Upper lobe of left lung (tissue), 6 donors: ENCODE measurements at regions not wholly inside any gene's neighbourhood (a gene's known extent, or its start where the extent isn't known, plus 50 kb on each side); places are given as distances from the start of the nearest gene placed in this dataset.
A peak's percentile ranks its signal among the peaks of the same experiment; 100 is the strongest.

Experiments used
- ATAC-seq, 2 donors: fragments of 200-7000 bp; cut with Tn5 transposase; one replicate each; pipeline ENCODE4 v1.9.1; 2022; ENCODE audit warnings: mild to moderate bottlenecking in 2 of 2, moderate library complexity in 2 of 2; ENCODE audit not compliant: low FRiP score in 2 of 2
- DNase-seq, 2 donors: peaks; one replicate each; pipeline ENCODE4 v3.0.0-alpha.2; 2019 to 2020
- H3K27ac ChIP-seq, 4 donors: fragments of 200-600 bp; sonication (generic); one replicate each; pipeline ENCODE4 v1.5.1; 2016 to 2019
- H3K27me3 ChIP-seq, 4 donors: fragments of 200-600 bp; sonication (generic); one replicate each; pipeline ENCODE4 v1.5.1; 2017 to 2019
- H3K36me3 ChIP-seq, 4 donors: fragments of 200-600 bp; sonication (generic); one replicate each; pipeline ENCODE4 v1.5.1; 2016 to 2019
- H3K4me1 ChIP-seq, 4 donors: fragments of 200-600 bp; sonication (generic); one replicate each; pipeline ENCODE4 v1.5.1; 2018 to 2019
- H3K4me3 ChIP-seq, 4 donors: fragments of 200-600 bp; sonication (generic); one replicate each; pipeline ENCODE4 v1.5.1; 2017 to 2019; ENCODE audit warnings: mild to moderate bottlenecking in 2 of 4, moderate library complexity in 1 of 4
- H3K9me3 ChIP-seq, 4 donors: fragments of 200-600 bp; sonication (generic); one replicate each; pipeline ENCODE4 v1.5.1; 2018 to 2019
- EP300 ChIP-seq, 4 donors: sonication (generic); formaldehyde crosslinking; IDR thresholded peaks; one replicate each; pipeline ENCODE4 v1.5.1; 2017; ENCODE audit warnings: antibody characterized with exemption in 4 of 4, control low read depth in 2 of 4
- POLR2A ChIP-seq, 4 donors: fragments of 450-650 bp; IDR thresholded peaks; one replicate each; pipeline ENCODE4 v1.5.1; 2016 to 2017; ENCODE audit warnings: antibody characterized with exemption in 4 of 4, mild to moderate bottlenecking in 2 of 4
- POLR2AphosphoS5 ChIP-seq, 2 donors: sonication (generic); formaldehyde crosslinking; IDR thresholded peaks; one replicate each; pipeline ENCODE4 v1.5.1; 2017; ENCODE audit warnings: antibody characterized with exemption in 2 of 2
- WGBS, 2 donors: methylation state at CpG; one replicate each; pipeline ENCODE4 v1.1.5; 2017 to 2018; 5-methylcytosine and 5-hydroxymethylcytosine counted together
- TF ChIP-seq, protein P1 (sequence below), 6 experiments: fragments of 450-650 bp in 4 of 6; fragments of 200-600 bp in 2 of 6; sonication (generic) in 2 of 6; IDR thresholded peaks; one replicate each; pipeline ENCODE4 v1.5.1; 2016 to 2019; ENCODE audit warnings: antibody characterized with exemption in 6 of 6
- donor health status: DM: no; HTN: no; CAD: no; lungs with moderate emphysema.
- donor health status: DM: no; HTN: yes; CAD: no; lungs with severe emphysema.

DNA sequence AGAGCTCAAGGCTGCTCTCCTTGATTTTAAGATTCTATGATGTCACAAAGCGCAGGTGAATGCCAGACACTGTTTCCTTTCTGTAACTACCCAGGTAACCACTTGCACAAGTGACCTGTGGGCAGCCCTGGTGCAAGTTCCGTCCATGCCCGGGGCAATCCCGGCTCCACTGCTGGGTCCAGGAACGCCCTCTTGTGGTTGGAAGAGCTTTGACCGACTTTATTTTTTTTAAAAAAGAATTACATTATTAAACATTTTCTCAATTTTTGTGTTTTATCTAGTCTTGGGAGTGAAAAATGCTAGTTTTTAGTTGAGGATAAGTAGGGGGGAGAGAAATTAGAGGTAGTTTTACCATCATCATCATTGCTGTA is 695.2 kb downstream of the QKI start:
- H3K27ac ChIP-seq: peak overlapping the region; percentile 13 to 67 (median 48)
- peaks cover 0 to 17% (median 16%) of the 10 kb centered on the region in 4 donors for H3K4me1 ChIP-seq
- no peaks in the 10 kb centered on the region for H3K9me3 ChIP-seq
- H3K27me3 ChIP-seq: no peaks in the 10 kb centered on the region
- no peaks in the 10 kb centered on the region for H3K36me3 ChIP-seq
- ATAC-seq (peak in 1 of 2 donors; percentile 51), DNase-seq (peak in 1 of 2 donors; percentile 33)
- no peak for TF ChIP-seq EP300 (IDR thresholded peaks at IDR 0.05)
- TF ChIP-seq, protein P1, sequence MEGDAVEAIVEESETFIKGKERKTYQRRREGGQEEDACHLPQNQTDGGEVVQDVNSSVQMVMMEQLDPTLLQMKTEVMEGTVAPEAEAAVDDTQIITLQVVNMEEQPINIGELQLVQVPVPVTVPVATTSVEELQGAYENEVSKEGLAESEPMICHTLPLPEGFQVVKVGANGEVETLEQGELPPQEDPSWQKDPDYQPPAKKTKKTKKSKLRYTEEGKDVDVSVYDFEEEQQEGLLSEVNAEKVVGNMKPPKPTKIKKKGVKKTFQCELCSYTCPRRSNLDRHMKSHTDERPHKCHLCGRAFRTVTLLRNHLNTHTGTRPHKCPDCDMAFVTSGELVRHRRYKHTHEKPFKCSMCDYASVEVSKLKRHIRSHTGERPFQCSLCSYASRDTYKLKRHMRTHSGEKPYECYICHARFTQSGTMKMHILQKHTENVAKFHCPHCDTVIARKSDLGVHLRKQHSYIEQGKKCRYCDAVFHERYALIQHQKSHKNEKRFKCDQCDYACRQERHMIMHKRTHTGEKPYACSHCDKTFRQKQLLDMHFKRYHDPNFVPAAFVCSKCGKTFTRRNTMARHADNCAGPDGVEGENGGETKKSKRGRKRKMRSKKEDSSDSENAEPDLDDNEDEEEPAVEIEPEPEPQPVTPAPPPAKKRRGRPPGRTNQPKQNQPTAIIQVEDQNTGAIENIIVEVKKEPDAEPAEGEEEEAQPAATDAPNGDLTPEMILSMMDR (IDR thresholded peaks at IDR 0.05): peak; percentile 16 to 41 (median 21)
- peak overlapping the region in 3 of 4 donors; percentile 8 to 18 (median 15) for H3K4me3 ChIP-seq
- WGBS, 2 donors: 35 to 37% methylated on average over 6 of the region's 6 CpGs

DNA sequence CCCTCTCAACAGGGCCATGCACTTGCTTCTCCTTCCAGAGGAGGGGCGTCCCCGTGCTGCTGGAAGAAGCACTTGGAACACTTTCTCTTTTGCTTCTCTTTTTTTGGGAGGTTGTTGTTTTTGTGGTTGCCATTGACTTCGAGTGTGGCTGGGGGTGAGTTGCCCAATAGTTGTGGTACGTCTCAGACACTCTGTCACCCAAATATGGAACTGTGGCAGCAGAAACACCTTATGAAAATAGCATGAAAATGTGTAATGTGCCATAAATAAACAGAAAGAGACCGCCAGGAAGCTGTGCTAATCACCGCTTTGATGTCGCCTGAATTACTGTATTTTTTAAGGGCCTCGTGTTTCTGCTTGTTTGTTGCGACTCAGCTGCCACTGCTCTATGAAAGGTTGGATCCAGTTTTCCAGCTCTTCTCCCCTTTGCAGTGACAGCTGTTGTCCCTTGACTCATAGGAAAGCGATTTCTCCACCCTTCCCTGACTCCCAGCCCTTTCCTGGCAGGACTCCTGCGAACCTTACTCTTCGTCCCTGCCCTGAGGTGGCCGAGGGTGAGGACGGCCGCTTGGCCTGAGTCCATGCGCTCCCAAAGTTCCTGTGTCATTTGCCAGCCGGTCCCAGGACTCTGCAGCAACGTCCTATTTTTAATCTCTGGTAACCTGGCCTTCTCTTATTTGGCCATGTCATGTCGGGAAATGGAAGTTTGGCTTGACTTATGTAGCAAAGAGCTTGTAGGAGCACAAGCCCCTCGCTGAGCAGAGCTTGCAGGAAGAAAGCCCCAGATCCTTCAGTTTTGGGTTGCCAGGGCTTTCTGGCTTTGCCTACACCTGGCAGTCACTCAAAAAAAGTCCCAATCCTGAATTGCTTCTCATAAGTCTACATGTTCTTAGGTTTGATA is 694.6 kb downstream of the QKI start:
- TF ChIP-seq POLR2AphosphoS5 (IDR thresholded peaks at IDR 0.05) (peak; percentile 17 to 60), POLR2A (IDR thresholded peaks at IDR 0.05) (no peak), EP300 (IDR thresholded peaks at IDR 0.05) (peak in 2 of 4 donors; percentile 58 to 89)
- peak overlapping the region; percentile 17 to 67 (median 48) for H3K27ac ChIP-seq

DNA sequence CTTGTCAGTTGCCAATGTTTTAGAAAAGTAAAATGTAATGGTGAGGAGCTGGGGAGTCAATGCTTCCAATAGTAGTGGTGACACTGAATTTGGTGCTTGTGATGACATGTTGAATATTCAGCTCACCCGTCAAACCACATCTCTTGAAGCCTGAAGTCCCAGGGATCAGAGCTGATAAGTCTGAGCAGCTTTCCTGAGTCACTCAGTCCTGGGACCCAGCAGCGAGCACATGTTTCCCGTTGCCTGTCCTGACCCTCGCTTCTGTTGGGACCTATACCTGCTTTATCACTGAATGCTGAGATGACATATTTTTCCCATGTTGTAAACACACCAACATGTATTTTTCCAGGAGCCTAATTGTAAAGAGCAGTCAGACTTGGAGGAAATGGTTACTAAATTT is 693.6 kb downstream of the QKI start:
- DNase-seq: no peak
- no peaks in the 10 kb centered on the region for H3K9me3 ChIP-seq
- no peak overlapping the region for H3K4me3 ChIP-seq
- H3K27me3 ChIP-seq: no peaks in the 10 kb centered on the region
- H3K27ac ChIP-seq: peak overlapping the region in 1 of 4 donors; percentile 67
- peaks cover 0 to 17% (median 16%) of the 10 kb centered on the region in 4 donors for H3K4me1 ChIP-seq
- no peak for ATAC-seq
- no peaks in the 10 kb centered on the region for H3K36me3 ChIP-seq
- TF ChIP-seq, protein P1 (IDR thresholded peaks at IDR 0.05): no peak
- no peak for TF ChIP-seq POLR2A (IDR thresholded peaks at IDR 0.05)
- no peak for TF ChIP-seq EP300 (IDR thresholded peaks at IDR 0.05)
- TF ChIP-seq POLR2AphosphoS5 (IDR thresholded peaks at IDR 0.05): no peak
- WGBS, 2 donors: 57 to 85% methylated on average over 4 of the region's 4 CpGs

More for the DNA sequence above, 694.6 kb downstream of the QKI start:
- Histone ChIP-seq H3K4me1 (peaks cover 0 to 17% (median 16%) of the 10 kb centered on the region in 4 donors), H3K4me3 (peak overlapping the region in 3 of 4 donors; percentile 8 to 18 (median 15)), H3K36me3 (no peaks in the 10 kb centered on the region), H3K9me3 (no peaks in the 10 kb centered on the region), H3K27me3 (no peaks in the 10 kb centered on the region)
- DNase-seq (peak; percentile 33 to 49), ATAC-seq (peak; percentile 13 to 78)
- WGBS, 2 donors: 36 to 38% methylated on average over 19 to 20 of the region's 20 CpGs

DNA sequence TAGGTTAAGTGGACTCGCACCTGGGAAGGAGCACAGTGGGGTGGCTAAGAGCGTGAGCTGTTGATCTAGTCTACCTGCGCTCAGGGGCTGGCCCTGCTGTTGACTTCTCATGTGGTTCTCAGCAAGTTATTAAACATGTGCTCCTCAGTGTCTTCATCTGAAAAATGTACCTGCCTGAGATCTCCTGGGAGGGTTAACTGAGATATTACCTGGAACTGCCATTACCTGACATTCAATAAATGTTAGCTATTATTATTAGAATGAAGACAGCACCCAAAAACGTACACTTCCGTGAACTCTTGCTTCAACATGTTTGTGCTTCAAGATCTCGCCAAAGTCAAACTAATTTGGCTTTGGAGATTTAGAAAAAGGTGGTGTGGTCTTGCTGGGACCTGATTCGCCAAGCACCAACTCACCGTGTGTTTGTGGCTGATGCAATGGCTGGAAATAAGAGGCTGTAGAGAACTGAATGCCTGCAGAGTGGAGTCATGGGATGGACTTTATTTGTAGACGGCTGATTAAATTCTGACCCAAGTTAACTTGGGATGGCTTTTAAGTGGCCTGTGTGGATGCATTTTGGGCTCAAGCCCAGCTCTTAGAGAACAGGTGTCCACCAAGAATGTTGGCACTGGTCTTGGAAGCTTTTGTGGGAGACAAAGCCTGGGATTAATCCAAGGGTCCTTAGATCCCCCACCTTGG is 692.9 kb downstream of the QKI start:
- H3K4me3 ChIP-seq: no peak overlapping the region
- H3K9me3 ChIP-seq: no peaks in the 10 kb centered on the region
- H3K27ac ChIP-seq: no peak overlapping the region
- H3K4me1 ChIP-seq: peaks cover 0 to 17% (median 16%) of the 10 kb centered on the region in 4 donors
- ATAC-seq: no peak
- 73 to 96% methylated on average over 9 of the region's 9 CpGs for WGBS, 2 donors
- DNase-seq: no peak
- H3K36me3 ChIP-seq: no peaks in the 10 kb centered on the region
- H3K27me3 ChIP-seq: no peaks in the 10 kb centered on the region
- TF ChIP-seq POLR2A (IDR thresholded peaks at IDR 0.05) (no peak), POLR2AphosphoS5 (IDR thresholded peaks at IDR 0.05) (no peak), EP300 (IDR thresholded peaks at IDR 0.05) (no peak)
- TF ChIP-seq, protein P1 (IDR thresholded peaks at IDR 0.05): no peak

DNA sequence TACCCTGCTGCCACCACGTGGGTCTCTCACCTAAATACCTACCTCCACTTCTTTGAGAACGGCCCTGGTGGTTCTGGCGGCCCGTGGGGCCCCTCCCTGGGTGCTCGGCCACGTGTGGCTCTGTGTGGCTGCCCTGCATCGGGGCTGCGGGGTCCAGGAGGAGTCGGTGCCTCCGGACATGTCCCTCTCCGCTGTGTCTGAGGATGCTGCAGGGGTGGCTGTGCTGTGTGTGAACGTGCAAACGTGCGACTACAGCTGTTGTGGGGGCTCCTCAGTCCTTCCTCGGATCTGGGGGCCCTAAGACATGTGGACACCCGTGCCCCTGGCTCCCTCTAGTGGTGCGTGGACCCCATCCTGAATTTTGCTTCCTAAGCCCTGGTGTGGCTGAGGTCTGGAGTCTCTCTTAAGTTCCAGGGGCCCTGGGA is 691.8 kb downstream of the QKI start:
- ATAC-seq: peak in 1 of 2 donors; percentile 22
- H3K27me3 ChIP-seq: no peaks in the 10 kb centered on the region
- no peaks in the 10 kb centered on the region for H3K9me3 ChIP-seq
- no peak overlapping the region for H3K4me3 ChIP-seq
- peaks cover 0 to 17% (median 16%) of the 10 kb centered on the region in 4 donors for H3K4me1 ChIP-seq
- no peak overlapping the region for H3K27ac ChIP-seq
- no peaks in the 10 kb centered on the region for H3K36me3 ChIP-seq
- 79% methylated on average over 16 of the region's 17 CpGs; no CpG with 5 or more reads in 1 of the 2 donors for WGBS, 2 donors
- TF ChIP-seq POLR2AphosphoS5 (IDR thresholded peaks at IDR 0.05): no peak
- TF ChIP-seq, protein P1 (IDR thresholded peaks at IDR 0.05): peak in 2 of 6 experiments; percentile 29
- no peak for TF ChIP-seq POLR2A (IDR thresholded peaks at IDR 0.05)
- peak in 1 of 2 donors; percentile 74 for DNase-seq
